HG02759 (cell line): ENCODE measurements at regions not wholly inside any gene's neighbourhood (a gene's known extent, or its start where the extent isn't known, plus 50 kb on each side); places are given as distances from the start of the nearest gene placed in this dataset.

Source experiments
- ATAC-seq: cut with Tn5 transposase; IDR thresholded peaks from one replicate; pipeline ENCODE4 v1.9.1; 2021; ENCODE audit warnings: mild to moderate bottlenecking, moderate library complexity; ENCODE audit not compliant: unreplicated experiment

- ATAC-seq = no peak
These were observed 1540.6 kb upstream of the GBE1 start for GRCh38 chr3:83302091-83302490.

- no peak for ATAC-seq
These were observed 1556.2 kb upstream of the GBE1 start for GRCh38 chr3:83317605-83318004.

- no peak for ATAC-seq
These were observed 1559.3 kb upstream of the GBE1 start for GRCh38 chr3:83320726-83321125.

GRCh38 chr3:83321457-83321856 lies 1560.0 kb upstream of the GBE1 start:
- ATAC-seq = no peak

- no peak for ATAC-seq
These were observed 1560.4 kb upstream of the GBE1 start for GRCh38 chr3:83321891-83322290.

GRCh38 chr3:83354205-83354604 lies 1592.8 kb upstream of the GBE1 start:
- ATAC-seq = no peak

- ATAC-seq = no peak
These were observed 1565.5 kb upstream of the CADM2 start for GRCh38 chr3:83393276-83393675.

- no peak for ATAC-seq
These were observed 1554.9 kb upstream of the CADM2 start for GRCh38 chr3:83403927-83404326.

- no peak for ATAC-seq
These were observed 1532.5 kb upstream of the CADM2 start for GRCh38 chr3:83426300-83426699.

GRCh38 chr3:83434880-83435587 lies 1523.8 kb upstream of the CADM2 start:
- ATAC-seq = no peak

GRCh38 chr3:83438188-83438587 lies 1520.6 kb upstream of the CADM2 start:
- no peak for ATAC-seq

- no peak for ATAC-seq
These were observed 1505.7 kb upstream of the CADM2 start for GRCh38 chr3:83453056-83453455.

- no peak for ATAC-seq
These were observed 1504.4 kb upstream of the CADM2 start for GRCh38 chr3:83454353-83454752.

- no peak for ATAC-seq
These were observed 1501.2 kb upstream of the CADM2 start for GRCh38 chr3:83457551-83457950.

GRCh38 chr3:83460052-83460451 lies 1498.7 kb upstream of the CADM2 start:
- ATAC-seq = no peak

- ATAC-seq = no peak
These were observed 1497.4 kb upstream of the CADM2 start for GRCh38 chr3:83461411-83461810.

- no peak for ATAC-seq
These were observed 1481.2 kb upstream of the CADM2 start for GRCh38 chr3:83477563-83477962.

GRCh38 chr3:83482402-83483070 lies 1476.3 kb upstream of the CADM2 start:
- ATAC-seq = no peak

- ATAC-seq = no peak
These were observed 1462.3 kb upstream of the CADM2 start for GRCh38 chr3:83496462-83496861.

GRCh38 chr3:83498361-83499016 lies 1460.3 kb upstream of the CADM2 start:
- no peak for ATAC-seq

GRCh38 chr3:83500422-83500821 lies 1458.4 kb upstream of the CADM2 start:
- ATAC-seq = no peak

- ATAC-seq = no peak
These were observed 1457.9 kb upstream of the CADM2 start for GRCh38 chr3:83500931-83501330.
